ENCODE measurements at regions not wholly inside any gene's neighbourhood (a gene's known extent, or its start where the extent isn't known, plus 50 kb on each side); places are given as distances from the start of the nearest gene placed in this dataset.
"Not testable (repeated sequence)": the region's sequence is repeated elsewhere in the genome, so short reads cannot be mapped to it uniquely, and the experiment has no call there.

DNA sequence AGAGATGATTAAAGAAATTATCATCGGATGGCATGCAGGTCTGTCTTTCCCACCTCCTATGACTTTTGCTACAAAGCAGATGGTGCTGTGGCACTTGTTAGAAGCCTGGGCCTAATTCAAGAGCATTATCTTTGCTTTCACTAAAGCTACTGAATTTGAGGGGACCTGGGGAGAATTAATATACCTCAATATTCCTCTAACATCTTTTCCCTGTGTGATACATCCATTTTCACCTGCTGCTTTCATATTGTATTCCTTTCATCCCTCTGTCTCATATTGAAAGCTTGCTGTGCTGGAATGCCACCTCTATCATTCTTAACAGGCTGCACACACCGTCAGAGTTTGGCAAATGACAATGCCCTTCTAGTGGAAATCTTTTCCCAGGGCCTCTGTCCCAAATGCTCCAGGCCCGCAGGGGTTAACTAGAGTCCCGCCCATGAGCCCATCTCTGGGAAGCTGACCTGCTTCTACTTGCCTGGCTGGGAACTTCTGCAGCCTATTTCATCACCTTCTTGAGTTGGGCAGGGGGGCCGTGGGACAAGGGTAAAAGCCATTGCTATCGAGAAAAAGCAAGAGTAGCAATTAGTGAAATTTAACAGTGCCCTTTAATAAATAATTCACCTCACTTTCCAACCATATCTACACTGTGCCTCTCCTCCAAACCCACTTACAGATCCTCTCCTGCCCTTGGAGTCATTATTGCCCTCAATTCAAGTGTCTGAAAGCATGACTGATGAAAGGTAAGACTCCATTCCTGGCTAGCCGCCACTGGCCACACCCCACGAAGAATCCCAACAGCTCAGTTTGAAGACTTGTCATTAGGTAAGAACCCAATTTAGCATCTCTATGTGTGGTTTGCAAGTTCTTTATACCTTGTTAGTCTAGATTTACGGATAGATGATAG lies 126.7 kb upstream of the BTG1 start:
- DNase-seq (ENCODE audit: low read depth in 2 of 2): no peak

DNA sequence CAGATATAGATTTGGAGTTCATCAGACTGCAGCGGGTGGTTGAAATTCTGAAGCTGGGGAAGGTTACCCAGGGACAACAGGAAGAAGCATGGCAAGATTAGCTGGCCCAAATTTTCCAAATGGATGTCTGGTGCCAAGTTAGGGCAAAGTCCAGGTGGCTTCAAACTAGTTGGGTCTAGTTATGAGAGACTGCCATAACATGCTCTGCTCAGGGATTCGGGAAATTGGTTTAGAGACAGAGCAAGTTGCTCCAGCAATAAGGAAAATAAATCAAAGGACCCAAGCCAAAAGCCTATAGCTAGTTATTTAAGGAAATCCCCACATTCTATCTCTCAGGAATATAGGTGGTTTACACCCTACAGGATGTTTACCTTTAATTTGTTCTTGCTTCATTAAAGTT lies 125.7 kb upstream of the BTG1 start:
- DNase-seq (ENCODE audit: low read depth in 2 of 2): no peak

DNA sequence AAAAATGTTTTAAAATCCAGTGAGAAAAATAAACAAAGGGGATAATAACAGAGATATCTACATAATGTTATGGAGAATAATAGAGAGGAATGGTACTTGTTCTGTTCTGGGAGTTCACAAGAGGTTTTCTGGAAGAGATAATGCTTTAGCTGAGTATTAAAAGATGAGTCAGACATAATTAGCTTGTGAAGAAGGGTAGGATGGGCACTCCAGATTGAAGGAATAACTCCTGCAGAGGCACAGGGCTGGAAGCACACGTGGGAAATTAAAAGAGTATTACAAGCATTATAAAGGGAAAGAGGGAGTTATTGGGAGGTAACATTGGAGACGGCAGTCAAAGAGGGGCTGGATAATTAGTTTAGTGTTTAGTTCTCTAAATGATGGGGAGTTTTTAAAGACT lies 124.9 kb upstream of the BTG1 start:
- no peak for DNase-seq (ENCODE audit: low read depth in 2 of 2)

DNA sequence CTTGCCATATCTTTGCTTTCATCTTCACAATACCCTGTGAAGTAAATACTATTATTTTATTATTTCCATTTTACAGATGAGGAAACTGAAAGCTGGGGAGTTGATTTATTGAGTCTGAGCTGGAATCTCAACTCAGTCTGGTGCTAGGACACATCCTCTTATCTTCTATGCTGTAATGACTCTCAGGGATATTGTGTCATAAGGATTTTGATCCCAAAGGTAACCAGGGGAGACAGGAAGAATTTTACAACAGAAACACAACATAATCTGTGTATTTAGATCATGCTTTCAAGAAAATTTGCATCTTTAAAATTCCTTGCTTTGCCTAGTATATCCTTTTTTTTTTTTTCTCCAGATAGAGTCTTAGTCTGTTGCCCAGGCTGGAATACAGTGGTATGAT lies 123.3 kb upstream of the BTG1 start:
- DNase-seq (ENCODE audit: low read depth in 2 of 2): no peak

DNA sequence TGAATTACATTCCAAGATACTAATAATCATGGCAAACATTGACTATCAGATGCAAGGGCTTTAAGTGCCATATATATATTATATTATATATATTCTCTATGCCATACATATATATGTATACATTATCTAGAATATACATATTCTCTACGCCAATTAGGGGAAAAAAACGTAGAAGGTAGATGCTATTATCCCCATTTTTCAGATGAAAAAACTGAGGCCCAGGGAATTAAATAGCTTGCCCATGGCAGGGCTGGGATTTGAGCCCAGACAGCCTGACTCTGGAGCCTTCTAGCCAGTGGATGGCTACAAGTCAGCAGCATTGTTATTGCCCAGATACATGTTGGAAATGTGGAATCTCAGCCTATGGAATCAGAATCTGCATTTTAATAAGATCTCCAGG lies 116.0 kb upstream of the BTG1 start:
- no peak for DNase-seq (ENCODE audit: low read depth in 2 of 2)

DNA sequence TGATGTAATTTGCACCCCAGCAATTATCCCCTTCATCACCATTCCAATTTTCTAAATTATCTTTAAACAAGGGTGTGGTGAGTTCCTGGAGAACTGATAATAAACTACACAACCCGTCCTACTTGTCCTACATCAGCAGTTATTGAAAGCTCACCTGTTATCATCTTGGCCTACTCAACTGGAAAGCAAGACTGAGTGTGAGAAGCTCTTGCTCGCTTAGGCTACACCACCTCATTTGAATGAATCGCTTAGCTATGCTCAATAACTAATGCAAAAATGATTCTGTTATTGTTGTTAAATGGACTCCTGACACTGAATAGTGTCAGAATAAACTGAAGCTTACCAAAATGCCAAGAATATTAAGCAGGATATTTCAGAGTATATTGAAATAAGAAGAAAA lies 115.4 kb upstream of the BTG1 start:
- DNase-seq (ENCODE audit: low read depth in 2 of 2): no peak

DNA sequence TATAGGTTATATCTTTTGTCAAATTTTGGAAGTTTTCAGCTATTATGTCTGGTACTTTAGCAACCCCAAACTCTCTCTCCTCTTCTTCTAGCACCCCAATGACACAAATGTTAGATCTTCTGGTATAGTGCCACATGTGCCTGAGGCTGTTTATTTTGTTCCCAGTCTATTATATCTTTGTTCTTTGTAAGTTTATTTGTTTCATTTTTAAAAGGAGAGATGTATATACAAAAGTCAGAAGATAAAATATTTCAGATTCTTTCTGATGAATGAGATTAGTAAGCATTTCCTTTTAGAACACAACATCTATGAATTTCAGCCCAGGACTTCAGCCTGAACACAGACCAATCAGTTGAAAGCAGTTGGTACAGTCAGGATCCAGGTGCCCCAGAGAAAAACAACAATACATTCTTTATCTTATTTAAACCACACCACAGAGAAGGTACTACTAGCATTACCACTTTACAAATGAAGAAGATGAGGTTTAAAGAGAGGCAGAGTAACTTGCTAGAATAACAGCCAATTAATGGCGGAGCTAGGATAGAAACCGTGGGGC lies 114.1 kb upstream of the BTG1 start:
- DNase-seq (ENCODE audit: low read depth in 2 of 2): no peak

DNA sequence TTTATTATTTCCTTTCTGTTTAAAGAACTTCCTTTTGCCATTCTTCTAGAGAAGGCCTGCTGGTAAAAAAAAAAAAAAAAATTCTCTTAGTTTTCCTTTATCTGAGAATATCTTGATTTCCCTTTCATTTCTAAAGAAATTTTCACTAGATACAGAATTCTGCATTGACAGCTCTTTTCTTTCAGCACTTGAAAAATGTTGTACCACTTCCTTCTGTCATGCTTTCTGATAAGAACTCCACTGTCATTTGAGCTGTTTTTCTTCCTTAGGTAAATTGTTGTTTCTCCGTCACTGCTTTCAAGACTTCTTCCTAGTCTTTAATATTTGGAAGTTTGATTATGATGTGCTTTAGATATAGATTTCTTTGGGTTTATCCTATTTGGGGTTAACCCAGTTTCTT lies 113.6 kb upstream of the BTG1 start:
- no peak for DNase-seq (ENCODE audit: low read depth in 2 of 2)

DNA sequence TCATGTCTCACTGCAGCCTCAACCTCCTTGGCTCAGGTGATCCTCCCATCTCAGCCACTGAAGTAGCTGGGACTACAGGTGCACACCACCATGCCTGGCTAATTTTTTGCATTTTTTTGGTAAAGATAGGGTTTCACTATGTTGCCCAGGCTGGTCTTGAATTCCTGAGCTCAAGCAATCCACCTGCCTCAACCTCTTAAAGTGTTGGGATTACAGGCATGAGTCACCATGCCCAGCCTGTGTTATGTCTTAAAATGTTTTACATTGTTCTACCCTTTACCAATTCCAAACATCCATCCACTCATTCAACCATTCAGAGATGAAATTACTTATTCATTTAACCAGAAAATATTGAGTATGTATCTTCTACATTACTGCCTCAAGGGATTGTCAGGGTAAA lies 111.6 kb upstream of the BTG1 start:
- DNase-seq (ENCODE audit: low read depth in 2 of 2): no peak

DNA sequence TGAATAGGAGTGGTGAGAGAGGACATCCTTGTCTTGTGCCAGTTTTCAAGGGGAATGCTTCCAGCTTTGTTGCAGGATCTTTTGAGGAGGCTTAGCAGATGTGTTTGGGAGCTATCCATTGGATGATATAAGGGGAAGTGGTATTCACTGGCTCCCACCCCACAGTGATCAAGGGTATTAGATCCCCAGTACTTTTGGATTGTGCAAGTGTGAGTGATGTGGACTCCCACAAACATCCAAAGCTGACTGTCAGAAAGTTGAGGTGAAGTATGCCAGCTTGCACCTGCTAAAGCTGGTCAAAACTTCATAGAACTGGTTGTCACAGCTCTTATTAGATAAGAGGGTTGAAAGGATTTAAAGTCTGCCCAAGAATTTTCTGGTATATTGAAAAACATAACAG lies 110.1 kb upstream of the BTG1 start:
- no peak for DNase-seq (ENCODE audit: low read depth in 2 of 2)

DNA sequence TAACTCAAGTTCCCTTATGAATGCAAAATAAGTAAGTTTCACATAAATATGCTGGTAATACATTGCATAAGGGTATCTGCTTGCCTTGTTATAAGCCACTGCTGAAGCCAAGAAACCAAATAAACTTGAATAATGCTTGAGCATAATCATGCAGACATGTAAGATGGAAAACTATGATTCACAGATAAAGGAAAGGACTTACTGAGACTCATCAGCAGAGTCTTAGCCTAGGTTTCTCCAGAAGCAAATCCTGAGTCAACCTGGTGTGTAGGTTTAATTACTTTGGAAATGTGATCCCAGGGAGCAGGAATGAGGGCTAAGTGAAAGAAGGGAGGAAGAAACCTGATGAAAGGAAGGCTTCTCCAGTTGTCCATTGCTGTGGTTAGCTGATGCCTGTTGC lies 107.7 kb upstream of the BTG1 start:
- DNase-seq (ENCODE audit: low read depth in 2 of 2): no peak

DNA sequence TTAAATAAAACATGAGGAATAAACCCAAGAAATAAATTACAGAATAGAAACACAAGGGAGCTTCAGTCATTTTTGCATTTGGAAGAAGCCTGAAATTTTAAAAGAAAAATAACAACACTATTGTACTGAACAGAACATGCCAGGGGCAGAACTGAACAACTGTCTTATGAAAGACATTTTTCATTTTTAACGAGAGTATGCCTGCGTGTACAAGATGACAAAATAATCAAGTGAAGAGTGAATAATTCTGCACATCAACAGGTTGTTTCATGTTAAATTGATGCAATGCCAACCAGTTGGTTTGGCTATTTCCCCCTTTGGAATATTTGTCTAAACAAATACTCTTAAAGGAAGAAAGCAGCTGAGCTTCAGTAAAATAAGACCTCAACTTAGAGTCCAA lies 103.3 kb upstream of the BTG1 start:
- DNase-seq (ENCODE audit: low read depth in 2 of 2): no peak

DNA sequence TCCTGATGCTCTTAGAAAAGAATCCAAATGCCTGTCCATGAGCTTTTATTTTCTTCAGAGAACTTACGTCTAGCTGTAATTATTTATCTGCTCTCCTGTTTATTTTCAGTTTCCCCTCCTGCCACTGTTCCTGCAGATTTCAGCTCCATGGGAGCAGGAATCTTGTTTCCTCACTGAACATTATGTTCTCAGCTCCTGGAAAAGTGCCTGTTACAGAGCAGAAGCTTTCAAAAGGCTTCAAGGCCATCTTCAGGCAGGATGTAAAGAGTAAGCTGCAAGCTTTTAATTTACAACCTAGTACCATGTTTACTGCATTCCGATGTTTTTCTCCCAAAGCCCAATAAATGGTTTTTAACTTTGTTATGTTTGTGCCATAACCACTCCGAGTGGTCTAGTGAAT lies 98.4 kb upstream of the BTG1 start:
- DNase-seq (ENCODE audit: low read depth in 2 of 2): no peak

DNA sequence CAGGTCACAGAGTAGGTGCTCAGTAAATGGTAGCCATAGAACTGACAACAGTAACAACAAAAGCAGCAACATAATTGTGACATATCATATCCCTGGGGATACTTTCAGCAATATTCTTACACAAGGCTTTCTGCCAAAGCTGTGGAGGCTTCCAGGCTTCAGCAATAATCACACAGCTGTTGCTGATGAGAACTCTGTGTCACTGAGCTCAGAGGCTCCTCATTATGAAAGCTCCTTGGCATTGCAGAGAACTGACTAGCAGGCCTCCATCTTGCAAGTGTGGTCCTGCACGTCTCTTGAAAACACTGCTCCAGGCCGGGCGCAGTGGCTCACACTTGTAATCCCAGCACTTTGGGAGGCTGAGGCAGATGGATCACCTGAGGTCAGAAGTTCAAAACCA lies 97.3 kb upstream of the BTG1 start:
- no peak for DNase-seq (ENCODE audit: low read depth in 2 of 2)

DNA sequence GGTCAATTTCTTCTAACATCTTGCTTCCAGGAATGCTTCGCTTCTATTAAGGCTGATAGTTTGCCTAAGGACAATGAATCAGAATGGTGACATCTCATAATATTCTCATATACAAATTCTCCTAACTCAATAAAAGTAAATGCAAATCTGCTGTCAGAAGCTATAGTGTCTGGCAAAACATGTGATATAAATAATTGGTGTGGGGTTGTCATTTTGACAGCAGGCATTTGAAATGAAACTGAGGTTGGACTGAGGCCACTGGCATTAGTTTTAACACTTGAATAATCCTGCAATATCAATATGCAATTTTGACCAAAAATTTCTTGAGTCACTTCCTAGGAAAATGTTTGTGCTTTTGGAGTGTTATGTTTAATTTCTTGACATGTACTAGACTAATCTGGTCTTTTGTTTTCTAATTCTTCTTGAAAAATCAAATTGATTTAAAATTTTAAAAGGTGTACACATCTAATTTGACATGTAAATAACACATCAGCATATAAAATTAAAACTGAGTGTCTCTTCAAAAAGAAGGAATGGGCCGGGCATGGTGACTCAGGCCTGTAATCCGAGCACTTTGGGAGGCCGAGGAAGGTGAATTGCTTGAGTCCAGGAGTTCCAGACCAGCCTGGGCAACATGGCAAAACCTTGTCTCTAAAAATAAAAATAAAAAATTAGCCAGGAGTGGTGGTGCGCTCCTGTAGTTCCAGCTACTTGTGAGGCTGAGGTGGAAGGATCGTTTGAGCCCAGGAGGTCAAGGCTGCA lies 92.3 kb upstream of the BTG1 start:
- no peak for DNase-seq (ENCODE audit: low read depth in 2 of 2)

DNA sequence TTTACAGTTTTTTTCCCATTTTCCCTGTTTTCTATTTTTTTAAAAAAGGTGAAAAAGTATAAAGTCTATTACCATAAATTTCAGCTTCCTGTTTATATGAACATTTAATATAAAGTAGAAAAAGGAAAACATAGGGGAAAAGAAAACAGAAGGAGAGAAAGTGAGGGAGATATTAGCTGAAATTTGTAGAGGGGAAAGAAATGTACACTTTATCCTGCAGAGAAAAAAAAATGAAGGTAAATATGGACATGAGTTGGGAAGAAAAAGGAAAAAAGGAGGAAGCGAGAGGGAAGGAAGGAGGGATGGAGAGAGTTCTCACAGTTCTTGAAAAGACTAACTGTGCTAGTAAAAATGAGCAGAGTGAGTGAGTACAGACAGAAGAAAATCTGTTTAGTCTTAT lies 91.6 kb upstream of the BTG1 start:
- no peak for DNase-seq (ENCODE audit: low read depth in 2 of 2)

DNA sequence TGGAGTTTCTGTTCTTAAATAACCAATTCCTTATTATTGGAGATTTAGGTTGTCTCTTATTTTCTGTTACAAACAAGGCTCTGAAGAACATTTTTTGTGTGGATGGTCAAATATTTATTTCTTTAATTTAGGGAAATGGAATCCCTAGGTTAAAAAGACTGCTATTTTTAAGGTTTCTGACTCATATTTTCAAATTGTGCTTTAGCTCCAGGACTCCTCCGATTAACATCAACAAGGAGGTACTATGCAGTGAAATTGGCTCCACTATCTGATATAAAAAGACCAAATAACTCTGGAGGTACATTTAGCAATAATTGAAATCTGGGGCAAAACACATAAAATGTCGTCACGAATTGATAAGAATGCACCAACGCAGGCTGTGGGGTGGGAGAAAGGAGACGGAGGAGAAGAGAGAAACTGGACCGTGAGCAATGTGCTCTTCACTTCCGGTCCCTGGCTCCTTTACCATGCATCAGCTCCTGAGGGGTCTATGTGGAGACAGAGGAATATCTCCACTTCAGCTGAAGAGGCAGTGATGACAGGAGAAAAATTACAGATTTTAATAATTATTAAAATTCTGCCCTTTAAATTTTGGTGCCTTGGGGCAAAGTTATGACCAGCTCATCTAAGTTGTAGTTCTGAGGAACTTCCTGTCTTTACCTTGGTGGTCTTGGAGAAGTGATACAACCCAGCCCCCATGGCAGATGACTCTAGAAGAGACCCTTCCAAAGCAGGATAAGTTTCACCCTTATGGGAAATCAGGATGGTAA lies 90.2 kb upstream of the BTG1 start:
- no peak for DNase-seq (ENCODE audit: low read depth in 2 of 2)

DNA sequence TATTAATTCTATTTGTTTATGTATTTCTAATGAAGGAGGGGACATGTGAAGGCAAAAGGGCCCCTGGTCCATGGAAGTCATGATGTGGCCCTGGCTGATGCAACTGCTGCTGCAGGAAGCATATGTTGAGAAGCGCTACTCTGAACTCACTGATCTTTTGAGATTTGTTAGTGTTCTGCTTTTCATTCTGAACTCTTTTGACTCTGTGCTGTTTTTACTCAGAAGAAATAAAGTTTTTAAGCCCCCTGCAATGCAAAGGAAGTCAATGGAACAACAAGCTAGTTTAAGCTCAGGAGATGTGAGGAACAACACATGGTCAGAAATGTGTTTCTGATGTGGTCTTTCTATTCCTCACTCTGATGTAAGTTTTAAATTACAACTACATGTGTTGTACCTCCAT lies 88.9 kb upstream of the BTG1 start:
- DNase-seq (ENCODE audit: low read depth in 2 of 2): no peak

DNA sequence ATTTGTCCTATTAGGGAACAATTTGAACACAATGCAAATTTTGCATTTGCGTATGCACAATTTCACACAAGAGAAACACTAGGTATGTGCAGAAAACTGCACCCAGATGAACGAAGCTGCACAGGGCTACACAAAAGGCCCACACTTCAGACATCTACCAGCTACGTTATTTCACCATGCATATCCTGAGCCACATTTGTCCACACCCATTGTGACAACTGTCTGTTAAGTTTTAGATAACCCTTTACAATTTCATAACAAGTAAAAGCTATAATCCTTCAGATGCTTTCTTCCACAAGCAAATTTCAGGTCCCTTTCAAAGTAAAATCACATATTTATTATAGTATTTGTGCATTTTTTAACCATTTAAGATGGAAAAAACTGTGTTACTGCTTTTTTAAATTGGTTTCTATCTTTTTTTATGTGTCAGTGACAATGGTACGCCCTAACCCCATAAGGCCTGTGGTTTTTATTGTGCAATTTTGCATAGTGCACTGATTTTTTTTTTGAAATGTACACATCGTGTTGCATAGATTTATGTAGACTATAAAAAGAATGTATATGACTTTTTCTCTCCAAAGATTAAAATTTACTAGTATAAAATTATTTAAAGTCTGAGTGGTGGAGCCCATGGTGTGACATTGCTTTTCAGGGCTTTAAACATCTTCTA lies 87.8 kb upstream of the BTG1 start:
- DNase-seq (ENCODE audit: low read depth in 2 of 2): no peak

DNA sequence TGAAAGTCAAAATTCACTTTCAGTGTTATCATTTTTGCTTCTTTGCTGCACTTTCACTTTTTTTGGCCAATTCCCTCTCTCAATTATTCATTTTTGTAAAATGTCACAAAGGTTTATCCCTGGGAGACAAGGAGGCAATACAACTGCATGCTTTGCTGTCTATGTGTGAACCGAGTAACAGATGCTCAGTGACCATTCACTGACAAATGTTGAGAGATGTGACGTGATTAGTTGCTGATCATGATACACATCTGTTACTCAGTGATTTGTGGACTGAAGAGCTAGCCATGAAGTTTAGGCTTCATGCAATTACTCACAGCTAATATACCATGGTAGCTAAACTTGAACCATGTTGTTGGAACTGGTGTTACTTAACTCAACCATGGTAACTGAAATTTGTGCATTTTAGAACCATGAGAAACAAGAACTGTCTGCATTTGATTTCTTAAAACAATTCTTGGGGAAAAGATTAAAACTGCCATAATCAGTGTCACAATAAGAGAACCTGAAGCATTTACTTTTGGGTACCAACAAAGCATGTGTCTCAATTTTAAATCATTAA lies 86.8 kb upstream of the BTG1 start:
- not testable (repeated sequence) for DNase-seq (ENCODE audit: low read depth in 2 of 2)

DNA sequence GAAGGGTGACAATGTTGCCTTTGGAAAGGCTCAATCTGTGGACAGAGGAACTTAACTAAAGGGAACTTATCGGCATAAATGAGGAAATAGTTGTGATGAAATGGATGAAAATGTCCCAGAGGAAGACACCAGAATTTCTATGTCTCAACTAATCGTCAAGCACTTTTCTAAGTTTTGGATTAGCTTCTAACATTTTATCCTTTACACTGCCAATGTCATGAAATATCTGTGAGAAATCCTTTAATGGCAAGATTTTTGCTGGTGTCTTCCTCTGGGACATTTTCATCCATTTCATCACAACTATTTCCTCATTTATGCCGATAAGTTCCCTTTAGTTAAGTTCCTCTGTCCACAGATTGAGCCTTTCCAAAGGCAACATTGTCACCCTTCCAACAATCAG lies 86.3 kb upstream of the BTG1 start:
- not testable (repeated sequence) for DNase-seq (ENCODE audit: low read depth in 2 of 2)
